A673 (cell line): ENCODE measurements at regions not wholly inside any gene's neighbourhood (a gene's known extent, or its start where the extent isn't known, plus 50 kb on each side); places are given as distances from the start of the nearest gene placed in this dataset.

ENCODE experiments used
- BruUV-seq: library from RNA; stranded (reverse); fragments of 400-500 nt; replicated peaks from 2 replicates; lab custom pipeline; 2021; lab: Mats Ljungman, UMichigan
- CTCF ChIA-PET: fragments of 300-600 bp; sonication (Branson Sonifier 250); formaldehyde crosslinking; loops from one replicate; lab custom pipeline; 2022; ENCODE audit warnings: antibody characterized with exemption; lab: Charles Lee
- POLR2A ChIA-PET: fragments of 300-600 bp; sonication (Branson Sonifier 250); formaldehyde crosslinking; loops from one replicate; lab custom pipeline; 2022; ENCODE audit warnings: antibody characterized with exemption; ENCODE audit not compliant: low non-redundant PET; lab: Charles Lee
- DNase-seq: peaks from one replicate; pipeline ENCODE4 v3.0.0-alpha.2; 2015; ENCODE audit warnings: low spot score
- H3K27ac ChIP-seq: fragments of 200-600 bp; sonication (generic); 2 replicates; pipeline ENCODE4 v1.5.1; 2016; ENCODE audit warnings: mixed run types, low read depth, mild to moderate bottlenecking, mixed read lengths, antibody characterized with exemption, low read length; ENCODE audit not compliant: poor library complexity, severe bottlenecking
- H3K27me3 ChIP-seq: fragments of 200-600 bp; sonication (generic); replicated peaks from 2 replicates; pipeline ENCODE4 v1.6.1; 2017; ENCODE audit warnings: mixed run types, low read depth, mild to moderate bottlenecking, mixed read lengths, antibody characterized with exemption, low read length; ENCODE audit not compliant: insufficient read depth, poor library complexity
- H3K36me3 ChIP-seq: fragments of 200-600 bp; sonication (generic); 2 replicates; pipeline ENCODE4 v1.6.1; 2016; ENCODE audit warnings: mixed run types, mild to moderate bottlenecking, mixed read lengths, antibody characterized with exemption, low read length; ENCODE audit not compliant: insufficient read depth, poor library complexity, severe bottlenecking
- H3K4me1 ChIP-seq: fragments of 200-600 bp; sonication (generic); 2 replicates; pipeline ENCODE4 v1.6.1; 2017; ENCODE audit warnings: mixed run types, mild to moderate bottlenecking, mixed read lengths, antibody characterized with exemption, low read length; ENCODE audit not compliant: insufficient read depth, poor library complexity, severe bottlenecking
- H3K4me3 ChIP-seq: fragments of 200-600 bp; sonication (generic); 2 replicates; pipeline ENCODE4 v1.5.1; 2016; ENCODE audit warnings: low read depth, mixed run types, mild to moderate bottlenecking, mixed read lengths, low read length; ENCODE audit not compliant: poor library complexity, severe bottlenecking
- H3K9me3 ChIP-seq: fragments of 200-600 bp; sonication (generic); 2 replicates; pipeline ENCODE4 v1.6.1; 2016; ENCODE audit warnings: mixed run types, low read depth, mild to moderate bottlenecking, mixed read lengths, antibody characterized with exemption, low read length; ENCODE audit not compliant: poor library complexity, severe bottlenecking
- EZH2 ChIP-seq: fragments of 200-600 bp; sonication (generic); IDR thresholded peaks from 2 replicates; pipeline ENCODE4 v1.6.1; 2017; ENCODE audit warnings: borderline replicate concordance, low read depth, mild to moderate bottlenecking, mixed read lengths, antibody characterized with exemption, low read length; ENCODE audit not compliant: poor library complexity, severe bottlenecking
- intact Hi-C: fragments of 100-400 bp; cut with micrococcal nuclease; formaldehyde crosslinking; loops from one replicate; pipeline ENCODE4 v1.10.0; 2022; ENCODE audit not compliant: unreplicated experiment
- TF ChIP-seq, protein P1 (sequence below): fragments of 300-800, 200-600 bp; sonication (generic); conservative IDR thresholded peaks from 2 replicates; pipeline ENCODE4 v1.5.1; 2017; ENCODE audit warnings: low read depth, mild to moderate bottlenecking, antibody characterized with exemption, low read length, moderate library complexity, mixed read lengths

DNA sequence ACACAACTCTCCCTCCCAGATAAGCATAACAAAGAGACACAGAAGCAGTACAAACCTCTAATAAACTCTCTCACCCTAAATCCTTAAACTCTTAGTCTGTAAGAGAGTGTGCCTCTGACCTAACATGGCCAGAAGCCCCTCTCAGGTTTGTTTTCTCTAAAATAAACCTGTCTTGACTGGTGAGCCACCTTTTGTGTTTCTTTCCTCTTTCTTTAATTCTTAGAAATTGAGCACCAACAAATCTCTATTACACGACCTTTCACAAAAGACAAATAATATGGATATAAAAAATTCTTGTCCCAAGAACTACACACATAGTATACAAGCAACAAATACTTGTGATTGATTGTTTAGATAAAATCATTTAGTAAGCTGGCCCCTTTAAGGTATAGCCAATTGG, 573.7 kb downstream of the EPHA5 start:
- H3K27ac ChIP-seq = no peak overlapping the region
- H3K9me3 ChIP-seq = no peaks in the 10 kb centered on the region
- no peak for DNase-seq
- H3K4me3 ChIP-seq = no peak overlapping the region
- no peaks in the 10 kb centered on the region for H3K27me3 ChIP-seq
- no TSS peak for BruUV-seq
- H3K36me3 ChIP-seq = no peaks in the 10 kb centered on the region
- no peak for TF ChIP-seq EZH2
- TF ChIP-seq, protein P1, sequence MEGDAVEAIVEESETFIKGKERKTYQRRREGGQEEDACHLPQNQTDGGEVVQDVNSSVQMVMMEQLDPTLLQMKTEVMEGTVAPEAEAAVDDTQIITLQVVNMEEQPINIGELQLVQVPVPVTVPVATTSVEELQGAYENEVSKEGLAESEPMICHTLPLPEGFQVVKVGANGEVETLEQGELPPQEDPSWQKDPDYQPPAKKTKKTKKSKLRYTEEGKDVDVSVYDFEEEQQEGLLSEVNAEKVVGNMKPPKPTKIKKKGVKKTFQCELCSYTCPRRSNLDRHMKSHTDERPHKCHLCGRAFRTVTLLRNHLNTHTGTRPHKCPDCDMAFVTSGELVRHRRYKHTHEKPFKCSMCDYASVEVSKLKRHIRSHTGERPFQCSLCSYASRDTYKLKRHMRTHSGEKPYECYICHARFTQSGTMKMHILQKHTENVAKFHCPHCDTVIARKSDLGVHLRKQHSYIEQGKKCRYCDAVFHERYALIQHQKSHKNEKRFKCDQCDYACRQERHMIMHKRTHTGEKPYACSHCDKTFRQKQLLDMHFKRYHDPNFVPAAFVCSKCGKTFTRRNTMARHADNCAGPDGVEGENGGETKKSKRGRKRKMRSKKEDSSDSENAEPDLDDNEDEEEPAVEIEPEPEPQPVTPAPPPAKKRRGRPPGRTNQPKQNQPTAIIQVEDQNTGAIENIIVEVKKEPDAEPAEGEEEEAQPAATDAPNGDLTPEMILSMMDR = no peak
- CTCF ChIA-PET = no interaction called here
- no peaks in the 10 kb centered on the region for H3K4me1 ChIP-seq
- intact Hi-C loops = no loop called here
- POLR2A ChIA-PET = no interaction called here

DNA sequence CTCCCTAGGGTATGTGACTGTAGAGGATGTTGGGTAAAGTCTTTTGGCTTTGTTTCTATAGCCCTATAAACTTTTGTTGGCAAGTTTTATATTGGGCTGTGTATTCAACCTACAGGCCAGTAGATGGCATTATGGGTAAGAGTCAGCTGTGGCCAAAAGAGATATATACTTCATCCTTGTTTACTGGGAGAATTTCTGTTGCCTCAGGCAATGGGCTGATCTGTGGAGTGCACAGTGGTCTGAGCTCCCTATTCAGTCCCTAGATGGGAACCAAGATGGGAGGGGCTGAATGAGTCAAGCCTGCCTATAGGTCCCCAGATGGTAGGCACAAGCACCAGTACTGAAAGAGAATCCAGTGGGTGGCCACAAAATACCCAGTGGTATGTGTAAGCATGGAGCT, 580.6 kb downstream of the EPHA5 start:
- H3K27me3 ChIP-seq = no peaks in the 10 kb centered on the region
- H3K4me1 ChIP-seq = no peaks in the 10 kb centered on the region
- no TSS peak for BruUV-seq
- H3K9me3 ChIP-seq = no peaks in the 10 kb centered on the region
- intact Hi-C loops = no loop called here
- H3K4me3 ChIP-seq = no peak overlapping the region
- DNase-seq = peak; percentile 54
- H3K27ac ChIP-seq = no peak overlapping the region
- ChIA-PET CTCF (no interaction called here), POLR2A (interaction anchor here (0.5 kb wide), 1 partner anchor 524 kb away, joined by 3 read pairs; no protein-coding TSS in a partner anchor)
- no peaks in the 10 kb centered on the region for H3K36me3 ChIP-seq
- TF ChIP-seq EZH2 = no peak
- TF ChIP-seq, protein P1 = peak; percentile 49

DNA sequence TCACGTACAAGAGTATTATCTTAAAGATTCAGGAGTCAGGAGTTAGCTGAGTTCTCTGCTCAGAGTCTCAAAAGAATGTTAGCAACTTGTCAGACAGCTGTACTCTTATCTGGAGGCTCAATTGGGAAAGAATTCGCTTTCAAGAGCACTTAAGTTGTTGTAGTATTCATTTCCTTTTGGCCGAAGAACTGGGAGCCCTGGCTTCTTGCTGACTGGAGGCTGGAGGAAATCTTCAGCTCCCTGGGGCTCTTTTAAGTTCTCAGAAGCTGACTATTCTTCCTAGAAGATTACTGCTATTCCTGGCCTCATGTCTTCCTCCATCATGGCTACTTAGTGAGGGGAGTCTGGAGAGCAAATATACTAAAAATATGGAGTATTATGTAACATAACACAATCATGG, 587.2 kb downstream of the EPHA5 start:
- no peaks in the 10 kb centered on the region for H3K27me3 ChIP-seq
- no peak overlapping the region for H3K27ac ChIP-seq
- H3K36me3 ChIP-seq = no peaks in the 10 kb centered on the region
- H3K4me1 ChIP-seq = no peaks in the 10 kb centered on the region
- TF ChIP-seq, protein P1 = no peak
- TF ChIP-seq EZH2 = no peak
- H3K4me3 ChIP-seq = no peak overlapping the region
- no TSS peak for BruUV-seq
- H3K9me3 ChIP-seq = no peaks in the 10 kb centered on the region
- DNase-seq = peak; percentile 66
- ChIA-PET CTCF (no interaction called here), POLR2A (no interaction called here)
- intact Hi-C loops = no loop called here
